ENCODE measurements at regions not wholly inside any gene's neighbourhood (a gene's known extent, or its start where the extent isn't known, plus 50 kb on each side); places are given as distances from the start of the nearest gene placed in this dataset.

- H3K4me2 ChIP-seq (ENCODE audit: insufficient read depth, insufficient read length, low read length): no peak overlapping the region
- H3K79me2 ChIP-seq (ENCODE audit: insufficient read depth, low read length): no peaks in the 10 kb centered on the region
- H3K9me3 ChIP-seq (ENCODE audit: control insufficient read depth, low read depth, low read length): no peaks in the 10 kb centered on the region
- no peaks in the 10 kb centered on the region for H3K27me3 ChIP-seq (ENCODE audit: insufficient read depth, low read length)
- H3K14ac ChIP-seq (ENCODE audit: insufficient read depth, low read length): no peak overlapping the region
- H3K23me2 ChIP-seq (ENCODE audit: insufficient read length, low read depth, low read length, poor library complexity, severe bottlenecking): no peaks in the 10 kb centered on the region
- H3K4ac ChIP-seq (ENCODE audit: low read depth, low read length): no peak overlapping the region
- no peaks in the 10 kb centered on the region for H4K20me1 ChIP-seq (ENCODE audit: control insufficient read depth, insufficient read depth, insufficient read length)
- Mint-ChIP-seq H3K36me3 (ENCODE audit: insufficient read depth in 1 of 3, low read depth in 3 of 3) (no peaks in the 10 kb centered on the region), H3K27ac (no peak overlapping the region), H3K9me3 (peaks cover 8 to 13% of the 10 kb centered on the region in 2 experiments; a peak in 4 of 5 replicates), H3K27me3 (ENCODE audit: low read depth) (peaks cover 5% of the 10 kb centered on the region), H3K4me1 (peaks cover 2 to 3% of the 10 kb centered on the region in 2 experiments; a peak in 3 of 4 replicates), H3K4me3 (no peak overlapping the region)
- H3K79me1 ChIP-seq (ENCODE audit: insufficient read depth, low read depth, low read length, poor library complexity, severe bottlenecking): no peaks in the 10 kb centered on the region
- H3T11ph ChIP-seq (ENCODE audit: low read length): no peak overlapping the region
- H4K91ac ChIP-seq (ENCODE audit: insufficient read length, low read depth, low read length): no peak overlapping the region
- no CpG with 5 or more reads among the region's 2 CpGs for WGBS (ENCODE audit: extremely low coverage, insufficient read length, low lambda C conversion rate)
- no peak overlapping the region for H3K56ac ChIP-seq (ENCODE audit: insufficient read length, low read depth, low read length)
- H3K4me1 ChIP-seq (ENCODE audit: insufficient read depth, low read length): no peaks in the 10 kb centered on the region
- no peak overlapping the region for H2BK20ac ChIP-seq (ENCODE audit: low read depth, low read length, poor library complexity, severe bottlenecking)
- no peak overlapping the region for H3K9ac ChIP-seq (ENCODE audit: extremely low read depth, insufficient read length, low read length)
- no peak overlapping the region for H2BK120ac ChIP-seq (ENCODE audit: low read depth, low read length, poor library complexity, severe bottlenecking)
- no peak overlapping the region for H2AK5ac ChIP-seq (ENCODE audit: insufficient read length, low read length)
- H3K23ac ChIP-seq (ENCODE audit: insufficient read length, low read depth, low read length): no peak overlapping the region
- H3K18ac ChIP-seq (ENCODE audit: insufficient read length, low read depth, low read length): no peak overlapping the region
- H2BK5ac ChIP-seq (ENCODE audit: insufficient read length, low read length): no peak overlapping the region
- no peak overlapping the region for H2BK15ac ChIP-seq (ENCODE audit: low read depth, low read length)
- no peak overlapping the region for H2AFZ ChIP-seq (ENCODE audit: low read length)
- H4K5ac ChIP-seq (ENCODE audit: insufficient read length, low read depth, low read length): no peak overlapping the region
- DNase-seq: no peak
- no peak overlapping the region for H2BK12ac ChIP-seq (ENCODE audit: insufficient read length, low read depth, low read length)
- no peak overlapping the region for H3K27ac ChIP-seq (ENCODE audit: insufficient read length, low read depth, low read length)
- H4K8ac ChIP-seq (replicated peaks; ENCODE audit: insufficient read length, low read depth, low read length): no peak overlapping the region
- no peak for TF ChIP-seq CTCF (conservative IDR thresholded peaks at IDR 0.05)
Observed at GRCh38 chr20:22914291-22914690, 120.8 kb upstream of the SSTR4 start.
